22Rv1 (cell line): ENCODE measurements at regions not wholly inside any gene's neighbourhood (a gene's known extent, or its start where the extent isn't known, plus 50 kb on each side); places are given as distances from the start of the nearest gene placed in this dataset.
"Not testable (repeated sequence)": the region's sequence is repeated elsewhere in the genome, so short reads cannot be mapped to it uniquely, and the experiment has no call there.

Experiments
- H3K27ac ChIP-seq: fragments of 450-650 bp; 2 replicates; pipeline ENCODE4 v1.5.1; 2017
- ZFX ChIP-seq: fragments of 450-650 bp; IDR thresholded peaks from 2 replicates; pipeline ENCODE4 v1.6.1; 2017; ENCODE audit warnings: antibody characterized with exemption, borderline replicate concordance
- TF ChIP-seq, protein P1 (sequence below): fragments of 450-650 bp; IDR thresholded peaks from 2 replicates; pipeline ENCODE4 v1.5.1; 2017; ENCODE audit warnings: mild to moderate bottlenecking

GRCh38 chr6:50899306-50899870 lies 80.7 kb downstream of the TFAP2B start:
- TF ChIP-seq ZFX, result no peak
- TF ChIP-seq, protein P1, sequence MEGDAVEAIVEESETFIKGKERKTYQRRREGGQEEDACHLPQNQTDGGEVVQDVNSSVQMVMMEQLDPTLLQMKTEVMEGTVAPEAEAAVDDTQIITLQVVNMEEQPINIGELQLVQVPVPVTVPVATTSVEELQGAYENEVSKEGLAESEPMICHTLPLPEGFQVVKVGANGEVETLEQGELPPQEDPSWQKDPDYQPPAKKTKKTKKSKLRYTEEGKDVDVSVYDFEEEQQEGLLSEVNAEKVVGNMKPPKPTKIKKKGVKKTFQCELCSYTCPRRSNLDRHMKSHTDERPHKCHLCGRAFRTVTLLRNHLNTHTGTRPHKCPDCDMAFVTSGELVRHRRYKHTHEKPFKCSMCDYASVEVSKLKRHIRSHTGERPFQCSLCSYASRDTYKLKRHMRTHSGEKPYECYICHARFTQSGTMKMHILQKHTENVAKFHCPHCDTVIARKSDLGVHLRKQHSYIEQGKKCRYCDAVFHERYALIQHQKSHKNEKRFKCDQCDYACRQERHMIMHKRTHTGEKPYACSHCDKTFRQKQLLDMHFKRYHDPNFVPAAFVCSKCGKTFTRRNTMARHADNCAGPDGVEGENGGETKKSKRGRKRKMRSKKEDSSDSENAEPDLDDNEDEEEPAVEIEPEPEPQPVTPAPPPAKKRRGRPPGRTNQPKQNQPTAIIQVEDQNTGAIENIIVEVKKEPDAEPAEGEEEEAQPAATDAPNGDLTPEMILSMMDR, result no peak
- H3K27ac ChIP-seq, result no peak overlapping the region

DNA sequence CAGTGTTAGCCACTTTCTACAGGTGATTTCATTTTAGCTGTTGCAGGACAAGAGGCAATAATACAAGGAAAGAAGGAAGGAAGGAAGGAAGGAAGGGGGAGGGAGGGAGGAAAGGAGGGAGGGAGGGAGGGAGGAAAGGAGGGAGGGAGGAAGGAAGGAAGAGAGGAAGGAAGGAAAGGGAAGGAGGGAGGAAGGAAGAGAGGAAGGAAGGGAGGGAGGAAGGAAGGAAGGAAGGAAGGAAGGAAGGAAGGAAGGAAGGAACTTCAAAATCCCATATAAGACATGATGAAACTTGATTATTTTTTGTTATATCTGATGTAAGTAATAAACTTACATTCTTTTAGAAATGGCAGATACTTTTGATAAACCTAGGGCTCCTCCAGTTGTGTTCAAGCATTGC lies 83.6 kb downstream of the TFAP2B start:
- no peak overlapping the region for H3K27ac ChIP-seq
- TF ChIP-seq ZFX, result no peak
- TF ChIP-seq, protein P1, result no peak

GRCh38 chr6:50905297-50905696 lies 86.6 kb downstream of the TFAP2B start:
- no peak overlapping the region for H3K27ac ChIP-seq
- TF ChIP-seq ZFX, result no peak
- TF ChIP-seq, protein P1, result no peak

- no peak for TF ChIP-seq ZFX
- TF ChIP-seq, protein P1, result no peak
- no peak overlapping the region for H3K27ac ChIP-seq
These were observed 88.9 kb downstream of the TFAP2B start for GRCh38 chr6:50907565-50907964.

DNA sequence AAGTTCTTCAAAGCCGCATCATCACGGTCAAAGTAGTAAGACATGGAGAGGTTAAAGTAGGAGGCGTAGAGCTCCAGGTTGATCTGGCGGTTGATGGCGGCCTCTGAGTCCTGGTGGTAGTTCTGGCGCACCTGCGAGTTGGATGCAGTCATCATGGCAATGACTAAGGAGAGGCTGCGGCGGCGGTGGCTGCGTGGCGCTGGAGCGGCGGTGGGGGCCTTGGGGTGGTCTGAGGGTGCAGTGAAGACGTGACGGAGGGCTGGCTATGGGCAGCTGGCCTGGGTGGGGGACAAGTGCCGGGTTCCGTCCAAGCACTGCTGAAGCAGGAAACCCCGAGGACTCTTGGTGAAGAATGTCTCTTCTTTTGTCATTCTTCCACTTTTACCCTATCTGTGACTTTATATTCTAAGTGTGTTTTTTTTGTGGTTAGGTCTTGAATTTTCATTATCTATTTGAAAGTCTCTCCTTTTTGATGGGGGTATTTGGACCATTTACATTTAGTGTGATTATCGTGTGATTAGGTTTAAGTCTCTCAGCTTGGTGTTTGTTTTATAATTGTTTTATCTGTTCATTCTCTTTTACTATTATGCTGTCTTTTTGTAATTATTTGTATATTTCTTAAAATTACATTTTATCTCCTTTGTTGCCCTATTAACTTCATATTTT lies 94.6 kb downstream of the TFAP2B start:
- H3K27ac ChIP-seq, result no peak overlapping the region
- TF ChIP-seq, protein P1, result no peak

DNA sequence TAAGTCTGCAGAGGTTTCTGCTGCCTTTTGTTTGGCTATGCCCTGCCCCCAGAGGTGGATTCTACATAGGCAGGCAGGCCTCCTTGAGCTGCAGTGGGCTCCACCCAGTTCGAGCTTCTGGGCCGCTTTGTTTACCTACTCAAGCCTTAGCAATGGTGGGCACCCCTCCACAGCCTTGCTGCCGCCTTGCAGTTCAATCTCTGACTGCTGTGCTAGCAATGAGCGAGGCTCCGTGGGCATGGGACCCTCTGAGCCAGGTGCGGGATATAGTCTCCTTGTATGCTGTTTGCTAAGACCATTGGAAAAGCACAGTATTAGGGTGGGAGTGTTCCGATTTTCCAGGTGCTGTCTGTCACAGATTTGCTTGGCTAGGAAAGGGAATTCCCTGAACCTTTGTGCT lies 102.7 kb downstream of the TFAP2B start:
- not testable (repeated sequence) for H3K27ac ChIP-seq

- no peak for TF ChIP-seq ZFX
- TF ChIP-seq, protein P1, result no peak
- no peak overlapping the region for H3K27ac ChIP-seq
These were observed 103.3 kb downstream of the TFAP2B start for GRCh38 chr6:50921968-50922367.
